H9 (cell line): ENCODE measurements at regions not wholly inside any gene's neighbourhood (a gene's known extent, or its start where the extent isn't known, plus 50 kb on each side); places are given as distances from the start of the nearest gene placed in this dataset.

Source experiments
- DNase-seq: peaks from one replicate; pipeline ENCODE4 v3.0.0-alpha.2; 2017
- H2AFZ ChIP-seq: one replicate; pipeline ENCODE4 v1.6.1; 2013; ENCODE audit warnings: mild to moderate bottlenecking, low read length, control low read depth, moderate library complexity
- H2AK5ac ChIP-seq: 2 replicates; pipeline ENCODE4 v1.6.1; 2013; ENCODE audit warnings: low read length, control low read depth, mixed read lengths; ENCODE audit not compliant: insufficient read length
- H2BK120ac ChIP-seq: one replicate; pipeline ENCODE4 v1.6.1; 2013; ENCODE audit warnings: low read depth, mild to moderate bottlenecking, low read length, control low read depth, inconsistent platforms; ENCODE audit not compliant: poor library complexity, severe bottlenecking
- H2BK12ac ChIP-seq: 2 replicates; pipeline ENCODE4 v1.6.1; 2013; ENCODE audit warnings: low read length, control low read depth, mixed read lengths, low read depth; ENCODE audit not compliant: insufficient read length
- H2BK15ac ChIP-seq: 2 replicates; pipeline ENCODE4 v1.6.1; 2013; ENCODE audit warnings: low read depth, low read length, control low read depth
- H2BK20ac ChIP-seq: one replicate; pipeline ENCODE4 v1.6.1; 2013; ENCODE audit warnings: low read depth, mild to moderate bottlenecking, low read length, control low read depth, inconsistent platforms; ENCODE audit not compliant: poor library complexity, severe bottlenecking
- H2BK5ac ChIP-seq: 2 replicates; pipeline ENCODE4 v1.6.1; 2013; ENCODE audit warnings: low read length, control low read depth, mixed read lengths; ENCODE audit not compliant: insufficient read length
- H3K14ac ChIP-seq: 2 replicates; pipeline ENCODE4 v1.6.1; 2013; ENCODE audit warnings: low read length, control low read depth; ENCODE audit not compliant: insufficient read depth
- H3K18ac ChIP-seq: 2 replicates; pipeline ENCODE4 v1.6.1; 2013; ENCODE audit warnings: low read depth, mild to moderate bottlenecking, mixed read lengths, low read length, control low read depth; ENCODE audit not compliant: insufficient read length
- H3K23ac ChIP-seq: 2 replicates; pipeline ENCODE4 v1.6.1; 2013; ENCODE audit warnings: low read length, control low read depth, mixed read lengths, low read depth; ENCODE audit not compliant: insufficient read length
- H3K23me2 ChIP-seq: 2 replicates; pipeline ENCODE4 v1.6.1; 2013; ENCODE audit warnings: low read depth, mild to moderate bottlenecking, mixed read lengths, low read length, control low read depth; ENCODE audit not compliant: insufficient read length, poor library complexity, severe bottlenecking
- H3K27ac ChIP-seq: 2 replicates; pipeline ENCODE4 v1.5.1; 2013; ENCODE audit warnings: low read length, control low read depth, mixed read lengths, low read depth; ENCODE audit not compliant: insufficient read length
- H3K27me3 ChIP-seq: 2 replicates; pipeline ENCODE4 v1.6.1; 2013; ENCODE audit warnings: low read length, control low read depth, inconsistent platforms; ENCODE audit not compliant: insufficient read depth
- H3K4ac ChIP-seq: 2 replicates; pipeline ENCODE4 v1.6.1; 2013; ENCODE audit warnings: low read depth, mild to moderate bottlenecking, control low read depth, inconsistent platforms, low read length, moderate library complexity
- H3K4me1 ChIP-seq: 2 replicates; pipeline ENCODE4 v1.6.1; 2013; ENCODE audit warnings: low read length, control low read depth, inconsistent platforms; ENCODE audit not compliant: insufficient read depth
- H3K4me2 ChIP-seq: 2 replicates; pipeline ENCODE4 v1.6.1; 2013; ENCODE audit warnings: low read length, control low read depth, mixed read lengths; ENCODE audit not compliant: insufficient read length, insufficient read depth
- H3K56ac ChIP-seq: 2 replicates; pipeline ENCODE4 v1.6.1; 2013; ENCODE audit warnings: low read depth, mild to moderate bottlenecking, mixed read lengths, low read length, control low read depth; ENCODE audit not compliant: insufficient read length
- H3K79me1 ChIP-seq: 2 replicates; pipeline ENCODE4 v1.6.1; 2013; ENCODE audit warnings: low read depth, mild to moderate bottlenecking, moderate library complexity, low read length, control low read depth, inconsistent platforms; ENCODE audit not compliant: insufficient read depth, poor library complexity, severe bottlenecking
- H3K79me2 ChIP-seq: 2 replicates; pipeline ENCODE4 v1.6.1; 2013; ENCODE audit warnings: low read length, control low read depth, inconsistent platforms; ENCODE audit not compliant: insufficient read depth
- H3K9ac ChIP-seq: 2 replicates; pipeline ENCODE4 v1.6.1; 2013; ENCODE audit warnings: low read length, control low read depth, mixed read lengths; ENCODE audit not compliant: insufficient read length; ENCODE audit errors: extremely low read depth
- H3K9me3 ChIP-seq: one replicate; pipeline ENCODE4 v1.6.1; 2013; ENCODE audit warnings: low read depth, low read length, inconsistent platforms; ENCODE audit not compliant: control insufficient read depth
- H3T11ph ChIP-seq: one replicate; pipeline ENCODE4 v1.6.1; 2013; ENCODE audit warnings: mild to moderate bottlenecking, low read length, control low read depth, inconsistent platforms
- H4K20me1 ChIP-seq: one replicate; pipeline ENCODE4 v1.6.1; 2013; ENCODE audit not compliant: control insufficient read depth, insufficient read length, insufficient read depth
- H4K5ac ChIP-seq: 2 replicates; pipeline ENCODE4 v1.6.1; 2013; ENCODE audit warnings: low read depth, mild to moderate bottlenecking, mixed read lengths, low read length, control low read depth; ENCODE audit not compliant: insufficient read length
- H4K8ac ChIP-seq: replicated peaks from 2 replicates; pipeline ENCODE4 v1.6.1; 2013; ENCODE audit warnings: low read length, control low read depth, mixed read lengths, low read depth; ENCODE audit not compliant: insufficient read length
- H4K91ac ChIP-seq: 2 replicates; pipeline ENCODE4 v1.6.1; 2013; ENCODE audit warnings: low read depth, mild to moderate bottlenecking, moderate library complexity, mixed read lengths, low read length, control low read depth; ENCODE audit not compliant: insufficient read length
- H3K27ac Mint-ChIP-seq, 3 experiments: 2 replicates in 2 of 3; 3 replicates in 1 of 3; pipeline ENCODE4 v1.8.0; 2020 to 2021; ENCODE audit warnings: mixed read lengths in 3 of 3, mild to moderate bottlenecking in 1 of 3, moderate library complexity in 1 of 3
- H3K27me3 Mint-ChIP-seq: 2 replicates; pipeline ENCODE4 v1.8.0; 2021; ENCODE audit warnings: low read depth, mild to moderate bottlenecking, moderate library complexity, mixed read lengths
- H3K36me3 Mint-ChIP-seq, 3 experiments: 2 replicates in 2 of 3; 3 replicates in 1 of 3; pipeline ENCODE4 v1.8.0; 2020 to 2021; ENCODE audit warnings: low read depth in 3 of 3, mixed read lengths in 3 of 3; ENCODE audit not compliant: insufficient read depth in 1 of 3
- H3K4me1 Mint-ChIP-seq, 2 experiments: 2 replicates each; pipeline ENCODE4 v1.8.0; 2020; ENCODE audit warnings: mixed read lengths in 2 of 2
- H3K4me3 Mint-ChIP-seq, 2 experiments: 2 replicates in 1 of 2; 3 replicates in 1 of 2; pipeline ENCODE4 v1.8.0; 2020 to 2021; ENCODE audit warnings: mild to moderate bottlenecking in 2 of 2, mixed read lengths in 2 of 2, moderate library complexity in 1 of 2
- H3K9me3 Mint-ChIP-seq, 2 experiments: 2 replicates in 1 of 2; 3 replicates in 1 of 2; pipeline ENCODE4 v1.8.0; 2020; ENCODE audit warnings: mild to moderate bottlenecking in 2 of 2, mixed read lengths in 2 of 2, moderate library complexity in 1 of 2
- CTCF ChIP-seq: fragments of 200-600 bp; sonication (generic); conservative IDR thresholded peaks from 3 replicates; pipeline ENCODE4 v1.8.0; 2021; ENCODE audit warnings: antibody characterized with exemption, mild to moderate bottlenecking
- WGBS: extraction: QIAGEN DNeasy Blood & Tissue Kit; methylation state at CpG from one replicate; pipeline ENCODE4 v1.1.7; 2013; ENCODE audit warnings: missing lambda C conversion rate, low lambda C conversion rate, mixed read lengths; ENCODE audit not compliant: insufficient read length; ENCODE audit errors: extremely low coverage; 5-methylcytosine and 5-hydroxymethylcytosine counted together

GRCh38 chr4:55768291-55768690, 51.3 kb upstream of the EXOC1L start:
- no peak overlapping the region for H4K5ac ChIP-seq
- H3K27me3 ChIP-seq, result no peaks in the 10 kb centered on the region
- H3K27ac Mint-ChIP-seq, result peak overlapping the region in 2 of 3 experiments; percentile 42 to 53; a peak in 1 of 7 replicates

More at GRCh38 chr4:55768291-55768690, 51.3 kb upstream of the EXOC1L start:
- Histone ChIP-seq H3K4me2 (no peak overlapping the region), H3K9me3 (no peaks in the 10 kb centered on the region), H3K27ac (no peak overlapping the region), H2BK5ac (no peak overlapping the region), H3K14ac (no peak overlapping the region), H4K91ac (no peak overlapping the region), H3T11ph (no peak overlapping the region), H4K8ac (no peak overlapping the region), H3K79me1 (no peaks in the 10 kb centered on the region), H4K20me1 (no peaks in the 10 kb centered on the region), H3K4me1 (no peaks in the 10 kb centered on the region; the same call in 1 of the 2 replicates), H2BK12ac (no peak overlapping the region), H3K18ac (no peak overlapping the region), H2AFZ (peak overlapping the region; percentile 65), H3K4ac (no peak overlapping the region), H2BK20ac (no peak overlapping the region), H2AK5ac (no peak overlapping the region), H3K9ac (no peak overlapping the region), H2BK15ac (no peak overlapping the region), H3K79me2 (no peaks in the 10 kb centered on the region), H3K56ac (no peak overlapping the region), H3K23me2 (no peaks in the 10 kb centered on the region), H3K23ac (no peak overlapping the region), H2BK120ac (no peak overlapping the region)
- H3K27me3 Mint-ChIP-seq, result no peaks in the 10 kb centered on the region
- no CpG with 5 or more reads among the region's 3 CpGs for WGBS
- no peaks in the 10 kb centered on the region for H3K36me3 Mint-ChIP-seq
- no peak for TF ChIP-seq CTCF
- H3K4me3 Mint-ChIP-seq, result no peak overlapping the region
- peaks cover 11 to 15% of the 10 kb centered on the region in 2 experiments for H3K4me1 Mint-ChIP-seq
- peak; percentile 45 for DNase-seq
- no peaks in the 10 kb centered on the region for H3K9me3 Mint-ChIP-seq
